ENCODE measurements at regions not wholly inside any gene's neighbourhood (a gene's known extent, or its start where the extent isn't known, plus 50 kb on each side); places are given as distances from the start of the nearest gene placed in this dataset.

GRCh38 chr9:2389404-2389803 is 232.2 kb upstream of the VLDLR start:
- Histone ChIP-seq H4K20me1 (ENCODE audit: insufficient read depth, low read length) (no peaks in the 10 kb centered on the region), H3K27me3 (ENCODE audit: control insufficient read depth in 1 of 2, insufficient read depth in 2 of 2, low read length in 2 of 2) (no peaks in the 10 kb centered on the region), H3K36me3 (replicated peaks in 1 of 2; ENCODE audit: control insufficient read depth in 1 of 2, insufficient read depth in 2 of 2, low read length in 2 of 2) (no peaks in the 10 kb centered on the region), H3K9me3 (ENCODE audit: low read length) (no peaks in the 10 kb centered on the region), H3K4me2 (ENCODE audit: low read depth, low read length) (no peak overlapping the region), H3K9ac (ENCODE audit: insufficient read depth, low read depth, low read length) (no peak overlapping the region), H3K4me1 (ENCODE audit: insufficient read depth, low read length) (no peaks in the 10 kb centered on the region), H3K27ac (ENCODE audit: extremely low read length, insufficient read depth, low read length) (no peak overlapping the region), H2AFZ (ENCODE audit: low read length) (no peak overlapping the region), H3K79me2 (ENCODE audit: insufficient read depth, low read length) (no peaks in the 10 kb centered on the region), H3K4me3 (replicated peaks in 1 of 3; ENCODE audit: insufficient read depth in 1 of 3, low read depth in 2 of 3, low read length in 3 of 3) (no peak overlapping the region)
- POLR2A ChIA-PET: no interaction called here
- in situ Hi-C loops (cut with HindIII; ENCODE audit: extremely low pct_ligation_motif_present, low pct_unique_long_range_greater_than_20kb): no loop called here
- BruUV-seq (replicated peaks): no TSS peak
- DNase-seq (ENCODE audit: low spot score) (no peak), FAIRE-seq (no peak), ATAC-seq (no peak)
- intact Hi-C loops (cut with micrococcal nuclease; ENCODE audit: unreplicated experiment): loop anchor here (5.0 kb wide), 1 partner anchor 48 kb away; no protein-coding TSS in a partner anchor
- TF ChIP-seq RFX3 (CRISPR knock-in tag; IDR thresholded peaks at IDR 0.05): no peak
- no peak for TF ChIP-seq REL (CRISPR knock-in tag; conservative IDR thresholded peaks at IDR 0.05)
- TF ChIP-seq TEF (CRISPR knock-in tag; IDR thresholded peaks at IDR 0.05): no peak
- CTCF ChIA-PET (ENCODE audit: low intra/inter-chr PET ratio, low total read pairs): no interaction called here

GRCh38 chr9:2390028-2390427 is 231.6 kb upstream of the VLDLR start:
- Histone ChIP-seq H3K4me3 (replicated peaks in 1 of 3; ENCODE audit: insufficient read depth in 1 of 3, low read depth in 2 of 3, low read length in 3 of 3) (no peak overlapping the region), H2AFZ (ENCODE audit: low read length) (no peak overlapping the region), H3K9me3 (ENCODE audit: low read length) (no peaks in the 10 kb centered on the region), H4K20me1 (ENCODE audit: insufficient read depth, low read length) (no peaks in the 10 kb centered on the region), H3K27ac (ENCODE audit: extremely low read length, insufficient read depth, low read length) (no peak overlapping the region), H3K36me3 (replicated peaks in 1 of 2; ENCODE audit: control insufficient read depth in 1 of 2, insufficient read depth in 2 of 2, low read length in 2 of 2) (no peaks in the 10 kb centered on the region), H3K79me2 (ENCODE audit: insufficient read depth, low read length) (no peaks in the 10 kb centered on the region), H3K4me2 (ENCODE audit: low read depth, low read length) (no peak overlapping the region), H3K4me1 (ENCODE audit: insufficient read depth, low read length) (no peaks in the 10 kb centered on the region), H3K9ac (ENCODE audit: insufficient read depth, low read depth, low read length) (no peak overlapping the region), H3K27me3 (ENCODE audit: control insufficient read depth in 1 of 2, insufficient read depth in 2 of 2, low read length in 2 of 2) (no peaks in the 10 kb centered on the region)
- FAIRE-seq (no peak), ATAC-seq (no peak), DNase-seq (ENCODE audit: low spot score) (no peak)
- ChIA-PET CTCF (ENCODE audit: low intra/inter-chr PET ratio, low total read pairs) (no interaction called here), POLR2A (no interaction called here)
- intact Hi-C loops (cut with micrococcal nuclease; ENCODE audit: unreplicated experiment) (no loop called here), in situ Hi-C loops (cut with HindIII; ENCODE audit: extremely low pct_ligation_motif_present, low pct_unique_long_range_greater_than_20kb) (no loop called here)
- no peak for TF ChIP-seq IRF1 (CRISPR knock-in tag; IDR thresholded peaks at IDR 0.05; ENCODE audit: low read depth)
- no peak for TF ChIP-seq SIN3B (IDR thresholded peaks at IDR 0.05; ENCODE audit: low read length)
- TF ChIP-seq ZNF883 (CRISPR knock-in tag; IDR thresholded peaks at IDR 0.05; ENCODE audit: not compliant biosample characterization): no peak
- no peak for TF ChIP-seq ZNF639 (CRISPR knock-in tag; conservative IDR thresholded peaks at IDR 0.05)
- no peak for TF ChIP-seq KDM4B (CRISPR knock-in tag; IDR thresholded peaks at IDR 0.05)
- TF ChIP-seq ZNF891 (CRISPR knock-in tag; IDR thresholded peaks at IDR 0.05): no peak
- TF ChIP-seq ZNF18 (CRISPR knock-in tag; IDR thresholded peaks at IDR 0.05; ENCODE audit: insufficient replicate concordance): no peak
- 3% methylated on average over 4 of the region's 4 CpGs for WGBS (ENCODE audit: low lambda C conversion rate)
- no TSS peak for BruUV-seq (replicated peaks)

Measured in HepG2 (cell line).